Keratinocyte (primary cell): ENCODE measurements at regions not wholly inside any gene's neighbourhood (a gene's known extent, or its start where the extent isn't known, plus 50 kb on each side); places are given as distances from the start of the nearest gene placed in this dataset.

Source experiments
- CTCF ChIP-seq, 3 experiments: IDR thresholded peaks in 1 of 3; conservative IDR thresholded peaks in 1 of 3; optimal IDR thresholded peaks in 1 of 3; 2 replicates in 2 of 3; 3 replicates in 1 of 3; pipeline versions ENCODE3 to v1.5.1; 2011; ENCODE audit warnings: low read length in 3 of 3, mild to moderate bottlenecking in 3 of 3, moderate library complexity in 2 of 3, control low read depth in 1 of 3, inconsistent platforms in 1 of 3; ENCODE audit not compliant: insufficient read depth in 2 of 3; ENCODE audit errors: extremely low read depth in 1 of 3
- EZH2 ChIP-seq: IDR thresholded peaks from one replicate; pipeline ENCODE4 v1.6.1; 2012; ENCODE audit warnings: inconsistent platforms, mild to moderate bottlenecking, low read length, moderate library complexity

GRCh38 chr7:97377713-97378112 lies 260.2 kb downstream of the SDHAF3 start:
- TF ChIP-seq CTCF (optimal IDR thresholded peaks at IDR 0.05 in 1 of 3, IDR thresholded peaks at IDR 0.05 in 1 of 3, conservative IDR thresholded peaks at IDR 0.05 in 1 of 3; ENCODE audit: extremely low read depth in 1 of 3, insufficient read depth in 2 of 3, low read length in 3 of 3) (no peak), EZH2 (no peak)
